Natural killer cell (primary cell): ENCODE measurements at regions not wholly inside any gene's neighbourhood (a gene's known extent, or its start where the extent isn't known, plus 50 kb on each side); places are given as distances from the start of the nearest gene placed in this dataset.
A peak's percentile ranks its signal among the peaks of the same experiment; 100 is the strongest.

Experiments used
- ATAC-seq, 3 donors: fragments of 150-1000 bp in 2 of 3; fragments of 200-7000 bp in 1 of 3; cut with Tn5 transposase; 1 replicate in 1 of 3; 2 replicates in 2 of 3; pipeline ENCODE4 v1.10.0; 2021; ENCODE audit warnings: mild to moderate bottlenecking in 2 of 3, moderate library complexity in 2 of 3
- DNase-seq, 2 donors: peaks; one replicate each; pipeline versions ENCODE4 v3.0.0 to v3.0.0-alpha.2; 2013 to 2021; ENCODE audit warnings: mixed read lengths in 1 of 2
- H3K27ac ChIP-seq: one replicate; pipeline ENCODE4 v1.5.1; 2013; ENCODE audit warnings: mild to moderate bottlenecking, low read length
- H3K27me3 ChIP-seq: one replicate; pipeline ENCODE4 v1.6.1; 2013; ENCODE audit warnings: low read length; ENCODE audit not compliant: control insufficient read depth, insufficient read depth
- H3K36me3 ChIP-seq: one replicate; pipeline ENCODE4 v1.6.1; 2013; ENCODE audit warnings: low read length; ENCODE audit not compliant: control insufficient read depth, insufficient read depth
- H3K4me1 ChIP-seq: one replicate; pipeline ENCODE4 v1.6.1; 2013; ENCODE audit warnings: low read length; ENCODE audit not compliant: control insufficient read depth, insufficient read depth
- H3K4me3 ChIP-seq: one replicate; pipeline ENCODE4 v1.5.1; 2013; ENCODE audit warnings: low read length
- H3K9me3 ChIP-seq: one replicate; pipeline ENCODE4 v1.6.1; 2013; ENCODE audit warnings: low read length; ENCODE audit not compliant: control insufficient read depth, insufficient read depth
- H3K27ac Mint-ChIP-seq, 2 donors: one replicate each; pipeline ENCODE4 v1.8.0; 2022; ENCODE audit warnings: mild to moderate bottlenecking in 2 of 2, mixed read lengths in 2 of 2, moderate library complexity in 1 of 2
- H3K27me3 Mint-ChIP-seq, 2 donors: one replicate each; pipeline ENCODE4 v1.8.0; 2022; ENCODE audit warnings: low read depth in 2 of 2, mixed read lengths in 2 of 2
- H3K36me3 Mint-ChIP-seq: one replicate; pipeline ENCODE4 v1.8.0; 2022; ENCODE audit warnings: mixed read lengths
- H3K4me1 Mint-ChIP-seq, 2 donors: one replicate each; pipeline ENCODE4 v1.8.0; 2022; ENCODE audit warnings: mixed read lengths in 2 of 2
- H3K4me3 Mint-ChIP-seq: one replicate; pipeline ENCODE4 v1.8.0; 2022; ENCODE audit warnings: mild to moderate bottlenecking, moderate library complexity, mixed read lengths
- H3K9me3 Mint-ChIP-seq, 2 donors: one replicate each; pipeline ENCODE4 v1.8.0; 2022; ENCODE audit warnings: mixed read lengths in 2 of 2
- CTCF ChIP-seq: fragments of 200-600 bp; IDR thresholded peaks from one replicate; pipeline ENCODE4 v1.8.0; 2022; ENCODE audit warnings: antibody characterized with exemption
- WGBS: methylation state at CpG from one replicate; pipeline ENCODE4 v1.1.7; 2013; ENCODE audit warnings: missing lambda C conversion rate; ENCODE audit not compliant: insufficient coverage; 5-methylcytosine and 5-hydroxymethylcytosine counted together
- intact Hi-C: fragments of 100-400 bp; cut with micrococcal nuclease; formaldehyde crosslinking; loops from one replicate; pipeline ENCODE4 v1.14.2; 2022

- WGBS = no CpG with 5 or more reads among the region's 3 CpGs
- no peak for TF ChIP-seq CTCF
- intact Hi-C loops = loop anchor here (5.0 to 10.0 kb wide), 3 partner anchors 85 to 223 kb away; partner anchors contain the start of gene ID2
- H3K4me3 Mint-ChIP-seq = peak overlapping the region; percentile 93
- H3K36me3 Mint-ChIP-seq = no peaks in the 10 kb centered on the region
- no peaks in the 10 kb centered on the region for H3K9me3 Mint-ChIP-seq
- ATAC-seq (no peak), DNase-seq (no peak)
- no peaks in the 10 kb centered on the region for H3K27me3 Mint-ChIP-seq
- peaks cover 76 to 79% of the 10 kb centered on the region in 2 donors for H3K4me1 Mint-ChIP-seq
- peaks cover 6% of the 10 kb centered on the region for H3K36me3 ChIP-seq
- H3K4me1 ChIP-seq = peaks cover 62% of the 10 kb centered on the region
- no peaks in the 10 kb centered on the region for H3K9me3 ChIP-seq
- peak overlapping the region; percentile 99 for H3K27ac ChIP-seq
- peak overlapping the region; percentile 99 to 100 for H3K27ac Mint-ChIP-seq
- no peaks in the 10 kb centered on the region for H3K27me3 ChIP-seq
- H3K4me3 ChIP-seq = no peak overlapping the region
These were observed 222.4 kb upstream of the ID2 start for GRCh38 chr2:8459474-8459873.

- DNase-seq = no peak
- no peaks in the 10 kb centered on the region for H3K9me3 Mint-ChIP-seq
- WGBS = 100% methylated on average over 1 of the region's 1 CpG
- Histone ChIP-seq H3K4me3 (no peak overlapping the region), H3K36me3 (peaks cover 6% of the 10 kb centered on the region), H3K27me3 (no peaks in the 10 kb centered on the region), H3K9me3 (no peaks in the 10 kb centered on the region), H3K4me1 (peaks cover 43% of the 10 kb centered on the region), H3K27ac (no peak overlapping the region)
- H3K36me3 Mint-ChIP-seq = no peaks in the 10 kb centered on the region
- H3K27me3 Mint-ChIP-seq = no peaks in the 10 kb centered on the region
- TF ChIP-seq CTCF = no peak
- peaks cover 60 to 66% of the 10 kb centered on the region in 2 donors for H3K4me1 Mint-ChIP-seq
- intact Hi-C loops = no loop called here
- ATAC-seq = no peak
- H3K4me3 Mint-ChIP-seq = no peak overlapping the region
- peak overlapping the region; percentile 99 to 100 for H3K27ac Mint-ChIP-seq
These were observed 220.5 kb upstream of the ID2 start for GRCh38 chr2:8461341-8461740.

- Mint-ChIP-seq H3K27me3 (no peaks in the 10 kb centered on the region), H3K4me1 (peaks cover 58 to 62% of the 10 kb centered on the region in 2 donors), H3K4me3 (no peak overlapping the region), H3K27ac (no peak overlapping the region), H3K36me3 (no peaks in the 10 kb centered on the region), H3K9me3 (no peaks in the 10 kb centered on the region)
- Histone ChIP-seq H3K4me1 (peaks cover 37% of the 10 kb centered on the region), H3K4me3 (no peak overlapping the region), H3K27ac (no peak overlapping the region), H3K27me3 (no peaks in the 10 kb centered on the region), H3K9me3 (no peaks in the 10 kb centered on the region), H3K36me3 (peaks cover 6% of the 10 kb centered on the region)
- intact Hi-C loops = no loop called here
- no CpG with 5 or more reads among the region's 1 CpG for WGBS
- TF ChIP-seq CTCF = no peak
- no peak for DNase-seq
- ATAC-seq = no peak
These were observed 219.6 kb upstream of the ID2 start for GRCh38 chr2:8462280-8462679.

GRCh38 chr2:8462899-8463648 is 218.8 kb upstream of the ID2 start:
- H3K27me3 ChIP-seq = no peaks in the 10 kb centered on the region
- H3K27ac ChIP-seq = no peak overlapping the region

More at GRCh38 chr2:8462899-8463648, 218.8 kb upstream of the ID2 start:
- Histone ChIP-seq H3K9me3 (no peaks in the 10 kb centered on the region), H3K4me1 (peaks cover 31% of the 10 kb centered on the region), H3K4me3 (no peak overlapping the region), H3K36me3 (peaks cover 6% of the 10 kb centered on the region)
- intact Hi-C loops = no loop called here
- H3K4me1 Mint-ChIP-seq = peaks cover 50 to 55% of the 10 kb centered on the region in 2 donors
- H3K36me3 Mint-ChIP-seq = no peaks in the 10 kb centered on the region
- no peak for TF ChIP-seq CTCF
- H3K27me3 Mint-ChIP-seq = no peaks in the 10 kb centered on the region
- H3K27ac Mint-ChIP-seq = no peak overlapping the region
- 97% methylated on average over 18 of the region's 18 CpGs for WGBS
- no peak overlapping the region for H3K4me3 Mint-ChIP-seq
- ATAC-seq (no peak), DNase-seq (no peak)
- H3K9me3 Mint-ChIP-seq = no peaks in the 10 kb centered on the region
